ENCODE measurements at regions not wholly inside any gene's neighbourhood (a gene's known extent, or its start where the extent isn't known, plus 50 kb on each side); places are given as distances from the start of the nearest gene placed in this dataset.

DNA sequence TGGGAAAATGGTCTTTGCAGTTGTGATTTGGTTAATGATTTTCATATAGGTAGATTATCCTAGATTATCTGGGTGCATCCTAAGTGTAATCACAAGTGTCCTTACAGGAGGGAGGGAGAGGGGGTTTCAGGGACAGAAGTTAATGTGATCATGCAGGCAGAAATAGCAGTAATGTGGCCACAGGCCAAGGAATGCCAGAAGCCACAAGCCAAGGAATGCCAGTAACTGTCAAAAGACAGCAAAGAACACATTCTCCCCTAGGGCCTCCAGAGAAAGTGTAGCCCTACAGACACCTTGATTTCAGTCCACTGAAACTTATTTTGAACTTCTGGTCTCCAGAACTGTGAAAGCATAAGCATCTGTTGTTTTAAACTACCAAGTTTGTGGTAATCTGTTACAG, 2074.5 kb downstream of the MAT2B start:
- TF ChIP-seq EZH2 (IDR thresholded peaks at IDR 0.05; ENCODE audit: borderline replicate concordance, low read depth, low read length, severe bottlenecking), result no peak
- TF ChIP-seq, protein P1, sequence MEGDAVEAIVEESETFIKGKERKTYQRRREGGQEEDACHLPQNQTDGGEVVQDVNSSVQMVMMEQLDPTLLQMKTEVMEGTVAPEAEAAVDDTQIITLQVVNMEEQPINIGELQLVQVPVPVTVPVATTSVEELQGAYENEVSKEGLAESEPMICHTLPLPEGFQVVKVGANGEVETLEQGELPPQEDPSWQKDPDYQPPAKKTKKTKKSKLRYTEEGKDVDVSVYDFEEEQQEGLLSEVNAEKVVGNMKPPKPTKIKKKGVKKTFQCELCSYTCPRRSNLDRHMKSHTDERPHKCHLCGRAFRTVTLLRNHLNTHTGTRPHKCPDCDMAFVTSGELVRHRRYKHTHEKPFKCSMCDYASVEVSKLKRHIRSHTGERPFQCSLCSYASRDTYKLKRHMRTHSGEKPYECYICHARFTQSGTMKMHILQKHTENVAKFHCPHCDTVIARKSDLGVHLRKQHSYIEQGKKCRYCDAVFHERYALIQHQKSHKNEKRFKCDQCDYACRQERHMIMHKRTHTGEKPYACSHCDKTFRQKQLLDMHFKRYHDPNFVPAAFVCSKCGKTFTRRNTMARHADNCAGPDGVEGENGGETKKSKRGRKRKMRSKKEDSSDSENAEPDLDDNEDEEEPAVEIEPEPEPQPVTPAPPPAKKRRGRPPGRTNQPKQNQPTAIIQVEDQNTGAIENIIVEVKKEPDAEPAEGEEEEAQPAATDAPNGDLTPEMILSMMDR (IDR thresholded peaks at IDR 0.05; ENCODE audit: extremely low read depth in 1 of 2, insufficient read depth in 1 of 2, low read depth in 1 of 2, low read length in 2 of 2), result no peak
- TF ChIP-seq POLR2A (IDR thresholded peaks at IDR 0.05; ENCODE audit: low read depth, low read length), result no peak
- TF ChIP-seq, protein P2, sequence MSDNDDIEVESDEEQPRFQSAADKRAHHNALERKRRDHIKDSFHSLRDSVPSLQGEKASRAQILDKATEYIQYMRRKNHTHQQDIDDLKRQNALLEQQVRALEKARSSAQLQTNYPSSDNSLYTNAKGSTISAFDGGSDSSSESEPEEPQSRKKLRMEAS (IDR thresholded peaks at IDR 0.05; ENCODE audit: insufficient read depth, insufficient read length), result no peak
- TF ChIP-seq MYC (IDR thresholded peaks at IDR 0.05; ENCODE audit: low read depth, low read length), result no peak
- TF ChIP-seq FOS (IDR thresholded peaks at IDR 0.05; ENCODE audit: borderline replicate concordance, insufficient read depth, low read length), result no peak
- no peak for TF ChIP-seq GATA2 (IDR thresholded peaks at IDR 0.05; ENCODE audit: insufficient read depth, insufficient read length, low read depth, low read length)

All from endothelial cell of umbilical vein (primary cell).